Astrocyte (in vitro differentiated cells and primary cell): ENCODE measurements at regions not wholly inside any gene's neighbourhood (a gene's known extent, or its start where the extent isn't known, plus 50 kb on each side); places are given as distances from the start of the nearest gene placed in this dataset.
"Not testable (repeated sequence)": the region's sequence is repeated elsewhere in the genome, so short reads cannot be mapped to it uniquely, and the experiment has no call there.

Experiments used
- CTCF ChIP-seq: IDR thresholded peaks from 2 replicates; pipeline ENCODE4 v1.5.1; 2011; ENCODE audit warnings: low read depth, mild to moderate bottlenecking, inconsistent platforms, low read length, moderate library complexity; ENCODE audit not compliant: insufficient read depth
- EZH2 ChIP-seq: IDR thresholded peaks from 2 replicates; pipeline ENCODE4 v1.6.1; 2012; ENCODE audit warnings: mild to moderate bottlenecking, low read length, inconsistent platforms; ENCODE audit not compliant: insufficient read depth

DNA sequence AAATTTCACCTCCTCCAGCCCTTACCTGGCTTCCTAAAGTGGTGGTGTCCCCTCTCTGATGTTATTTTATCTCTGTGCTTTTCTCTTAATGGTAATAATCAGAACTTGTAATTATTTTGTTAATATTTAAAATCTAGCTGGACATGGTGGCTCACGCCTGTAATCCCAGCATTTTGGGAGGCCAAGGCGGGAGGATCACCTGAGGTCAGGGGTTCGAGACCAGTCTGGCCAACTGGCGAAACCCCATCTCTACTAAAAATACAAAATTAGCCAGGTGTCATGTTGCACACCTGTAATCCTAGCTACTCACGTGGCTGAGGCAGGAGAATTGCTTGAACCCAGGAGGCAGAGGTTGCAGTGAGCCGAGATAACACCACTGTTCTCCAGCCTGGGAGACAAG, 4780.8 kb upstream of the OR11H1 start:
- TF ChIP-seq CTCF, EZH2: not testable (repeated sequence)
